Sigmoid colon (tissue), 4 donors: ENCODE measurements at regions not wholly inside any gene's neighbourhood (a gene's known extent, or its start where the extent isn't known, plus 50 kb on each side); places are given as distances from the start of the nearest gene placed in this dataset.

Experiments
- CTCF ChIP-seq, 4 experiments: fragments of 450-650 bp in 3 of 4; fragments of 200-600 bp in 1 of 4; IDR thresholded peaks; one replicate each; pipeline ENCODE4 v1.5.1; 2016 to 2019; ENCODE audit warnings: antibody characterized with exemption in 4 of 4, mild to moderate bottlenecking in 3 of 4, moderate library complexity in 2 of 4
- POLR2AphosphoS5 ChIP-seq, 4 donors: sonication (generic); formaldehyde crosslinking; IDR thresholded peaks; one replicate each; pipeline ENCODE4 v1.6.1; 2017; ENCODE audit warnings: antibody characterized with exemption in 4 of 4

DNA sequence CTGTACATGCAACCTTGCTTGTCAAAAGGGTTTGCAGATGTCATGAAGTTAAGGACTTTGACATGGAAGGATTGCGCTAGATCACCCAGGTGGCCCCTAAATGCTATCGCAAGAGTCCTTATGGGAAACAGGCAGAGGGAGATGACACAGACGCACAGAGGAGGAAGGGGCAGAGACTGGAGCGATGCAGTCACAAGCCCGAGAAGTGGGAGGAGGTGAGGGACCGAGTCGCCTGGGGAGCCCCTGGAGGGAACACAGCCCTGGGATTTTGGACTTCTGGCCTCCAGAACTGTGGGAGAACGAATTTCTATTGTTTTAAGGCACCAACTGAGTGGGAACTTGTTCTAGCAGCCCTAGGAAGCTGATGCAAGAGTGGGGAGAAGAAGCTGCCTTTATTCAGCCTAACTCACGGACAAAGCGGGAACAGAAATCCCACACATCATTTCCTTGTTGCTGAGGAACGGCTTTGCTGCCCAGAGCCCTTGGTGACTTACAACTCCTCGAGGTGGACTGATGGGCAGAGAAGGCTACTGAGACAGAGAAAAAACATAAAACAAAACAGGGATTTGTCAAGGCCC, 434.0 kb downstream of the PREX1 start:
- no peak for TF ChIP-seq CTCF (IDR thresholded peaks at IDR 0.05)
- no peak for TF ChIP-seq POLR2AphosphoS5 (IDR thresholded peaks at IDR 0.05)
